GM23338 (cell line): ENCODE measurements at regions not wholly inside any gene's neighbourhood (a gene's known extent, or its start where the extent isn't known, plus 50 kb on each side); places are given as distances from the start of the nearest gene placed in this dataset.

ENCODE experiments used
- ATAC-seq: fragments of 200-7000 bp; cut with Tn5 transposase; 3 replicates; pipeline ENCODE4 v1.9.1; 2020
- DNase-seq: peaks from one replicate; pipeline ENCODE4 v3.0.0-alpha.2; 2015; ENCODE audit warnings: low spot score
- H2AFZ ChIP-seq: fragments of 200-600 bp; sonication (generic); 2 replicates; pipeline ENCODE4 v1.8.0; 2016; ENCODE audit warnings: antibody characterized with exemption, mild to moderate bottlenecking, moderate library complexity
- H3F3A ChIP-seq: fragments of 200-600 bp; sonication (generic); replicated peaks from 2 replicates; pipeline ENCODE4 v1.8.0; 2017; ENCODE audit warnings: antibody characterized with exemption, mixed run types, low read depth
- H3K27ac ChIP-seq: fragments of 200-600 bp; sonication (generic); 2 replicates; pipeline ENCODE4 v1.6.1; 2016; ENCODE audit warnings: low read depth
- H3K27me3 ChIP-seq: fragments of 200-600 bp; sonication (generic); 2 replicates; pipeline ENCODE4 v1.8.0; 2016; ENCODE audit warnings: mild to moderate bottlenecking, mixed run types, moderate library complexity; ENCODE audit not compliant: insufficient read depth
- H3K36me3 ChIP-seq: fragments of 200-600 bp; sonication (generic); 2 replicates; pipeline ENCODE4 v1.8.0; 2016; ENCODE audit warnings: mild to moderate bottlenecking; ENCODE audit not compliant: insufficient read depth
- H3K4me1 ChIP-seq: fragments of 200-600 bp; sonication (generic); 2 replicates; pipeline ENCODE4 v1.8.0; 2016; ENCODE audit warnings: mild to moderate bottlenecking, moderate library complexity; ENCODE audit not compliant: insufficient read depth
- H3K4me2 ChIP-seq: fragments of 200-600 bp; sonication (generic); 2 replicates; pipeline ENCODE4 v1.7.1; 2017; ENCODE audit warnings: mixed run types
- H3K4me3 ChIP-seq: fragments of 200-600 bp; sonication (generic); 2 replicates; pipeline ENCODE4 v1.6.1; 2016; ENCODE audit warnings: mixed run types
- H3K79me2 ChIP-seq: fragments of 200-600 bp; sonication (generic); replicated peaks from 2 replicates; pipeline ENCODE4 v1.8.0; 2017; ENCODE audit warnings: mild to moderate bottlenecking; ENCODE audit not compliant: insufficient read depth
- H3K9me2 ChIP-seq: fragments of 200-600 bp; sonication (generic); 2 replicates; pipeline ENCODE4 v1.8.0; 2017; ENCODE audit not compliant: insufficient read depth
- H4K20me1 ChIP-seq: fragments of 200-600 bp; sonication (generic); replicated peaks from 2 replicates; pipeline ENCODE4 v1.8.0; 2017; ENCODE audit warnings: mild to moderate bottlenecking; ENCODE audit not compliant: insufficient read depth
- H3K27ac Mint-ChIP-seq: 2 replicates; pipeline ENCODE4 v1.8.0; 2020; ENCODE audit warnings: inconsistent platforms, mild to moderate bottlenecking, moderate library complexity, mixed read lengths
- H3K27me3 Mint-ChIP-seq: 3 replicates; pipeline ENCODE4 v1.8.0; 2022; ENCODE audit warnings: low read depth, mild to moderate bottlenecking, moderate library complexity, mixed read lengths, inconsistent platforms; ENCODE audit not compliant: insufficient read depth, poor library complexity
- H3K36me3 Mint-ChIP-seq: 3 replicates; pipeline ENCODE4 v1.8.0; 2021; ENCODE audit warnings: low read depth, mild to moderate bottlenecking, inconsistent platforms, moderate library complexity, mixed read lengths
- H3K4me1 Mint-ChIP-seq: 3 replicates; pipeline ENCODE4 v1.8.0; 2020; ENCODE audit warnings: mild to moderate bottlenecking, inconsistent platforms, mixed read lengths
- H3K4me3 Mint-ChIP-seq: 3 replicates; pipeline ENCODE4 v1.8.0; 2021; ENCODE audit warnings: moderate library complexity, mild to moderate bottlenecking, inconsistent platforms, mixed read lengths
- H3K9me3 Mint-ChIP-seq: 3 replicates; pipeline ENCODE4 v1.8.0; 2020; ENCODE audit warnings: moderate library complexity, mild to moderate bottlenecking, inconsistent platforms, mixed read lengths
- CREB1 ChIP-seq: fragments of 250-450 bp; sonication (Bioruptor Pico); IDR thresholded peaks from 2 replicates; pipeline ENCODE4 v1.5.0; 2020; ENCODE audit warnings: low read depth, mild to moderate bottlenecking, moderate library complexity
- CTCF ChIP-seq, 2 experiments: fragments of 200-600 bp in 1 of 2; sonication (generic) in 1 of 2; conservative IDR thresholded peaks; 2 replicates each; pipeline versions ENCODE4 v1.5.1 to v1.6.1; 2016 to 2017; ENCODE audit warnings: antibody characterized with exemption in 2 of 2, low read depth in 2 of 2, mild to moderate bottlenecking in 2 of 2, moderate library complexity in 1 of 2
- ETS1 ChIP-seq: IDR thresholded peaks from 2 replicates; pipeline ENCODE4 v1.6.1; 2016; ENCODE audit warnings: antibody characterized with exemption
- EZH2 ChIP-seq: fragments of 200-600 bp; sonication (generic); IDR thresholded peaks from one replicate; pipeline ENCODE4 v1.8.0; 2017; ENCODE audit warnings: antibody characterized with exemption, mild to moderate bottlenecking, low read depth; ENCODE audit not compliant: unreplicated experiment
- EZH2phosphoT487 ChIP-seq: fragments of 200-600 bp; sonication (generic); IDR thresholded peaks from one replicate; pipeline ENCODE4 v1.8.1; 2018; ENCODE audit warnings: antibody characterized with exemption; ENCODE audit not compliant: unreplicated experiment
- JUNB ChIP-seq: IDR thresholded peaks from one replicate; pipeline ENCODE4 v1.6.1; 2016; ENCODE audit warnings: antibody characterized with exemption; ENCODE audit not compliant: unreplicated experiment
- NANOG ChIP-seq: IDR thresholded peaks from 2 replicates; pipeline ENCODE4 v1.6.1; 2016; ENCODE audit warnings: antibody characterized with exemption, borderline replicate concordance
- POLR2AphosphoS5 ChIP-seq: IDR thresholded peaks from 2 replicates; pipeline ENCODE4 v1.6.1; 2016; ENCODE audit warnings: antibody characterized with exemption, low read depth
- REST ChIP-seq: IDR thresholded peaks from one replicate; pipeline ENCODE4 v1.6.1; 2018; ENCODE audit warnings: antibody characterized with exemption; ENCODE audit not compliant: unreplicated experiment
- STAT1 ChIP-seq: IDR thresholded peaks from one replicate; pipeline ENCODE4 v1.6.1; 2016; ENCODE audit warnings: antibody characterized with exemption; ENCODE audit not compliant: unreplicated experiment
- ZNF114 ChIP-seq: fragments of 250-450 bp; sonication (Bioruptor Pico); IDR thresholded peaks from 2 replicates; pipeline ENCODE4 v1.5.0; 2020; ENCODE audit warnings: mild to moderate bottlenecking, moderate library complexity
- ZNF331 ChIP-seq: fragments of 250-450 bp; sonication (Bioruptor Pico); IDR thresholded peaks from 2 replicates; pipeline ENCODE4 v1.5.0; 2020; ENCODE audit warnings: low read depth, mild to moderate bottlenecking, moderate library complexity
- ZNF462 ChIP-seq: fragments of 250-450 bp; sonication (Bioruptor Pico); IDR thresholded peaks from 2 replicates; pipeline ENCODE4 v1.5.0; 2020; ENCODE audit warnings: mild to moderate bottlenecking, moderate library complexity

- TF ChIP-seq CREB1 (CRISPR knock-in tag), result no peak
- no peak for TF ChIP-seq EZH2phosphoT487
- TF ChIP-seq POLR2AphosphoS5, result no peak
- TF ChIP-seq JUNB, result no peak
- no peak for TF ChIP-seq ZNF114 (CRISPR knock-in tag)
These were observed 231.5 kb upstream of the DIAPH2 start (continued) for GRCh38 chrX:96453139-96453538.

- Mint-ChIP-seq H3K27me3 (no peaks in the 10 kb centered on the region), H3K36me3 (no peaks in the 10 kb centered on the region), H3K27ac (no peak overlapping the region), H3K4me3 (no peak overlapping the region), H3K9me3 (no peaks in the 10 kb centered on the region), H3K4me1 (peaks cover 2% of the 10 kb centered on the region; the same call in 2 of the 3 replicates)
- DNase-seq (no peak), ATAC-seq (no peak)
- Histone ChIP-seq H3K9me2 (no peaks in the 10 kb centered on the region), H3F3A (no peaks in the 10 kb centered on the region), H2AFZ (no peak overlapping the region), H3K79me2 (no peaks in the 10 kb centered on the region), H3K27me3 (no peaks in the 10 kb centered on the region), H4K20me1 (no peaks in the 10 kb centered on the region), H3K4me2 (no peak overlapping the region), H3K4me1 (no peaks in the 10 kb centered on the region), H3K4me3 (no peak overlapping the region), H3K27ac (no peak overlapping the region), H3K36me3 (no peaks in the 10 kb centered on the region)
- TF ChIP-seq EZH2phosphoT487 (no peak), CREB1 (CRISPR knock-in tag) (no peak), STAT1 (no peak), ETS1 (no peak), ZNF331 (CRISPR knock-in tag) (no peak), POLR2AphosphoS5 (no peak), REST (no peak), JUNB (no peak), CTCF (conservative IDR thresholded peaks at IDR 0.05; ENCODE audit: low read depth in 2 of 2) (no peak), EZH2 (no peak), NANOG (no peak), ZNF462 (no peak), ZNF114 (CRISPR knock-in tag) (no peak)
These were observed 229.6 kb upstream of the DIAPH2 start for GRCh38 chrX:96455078-96455477.
